K562 (cell line): ENCODE measurements at regions not wholly inside any gene's neighbourhood (a gene's known extent, or its start where the extent isn't known, plus 50 kb on each side); places are given as distances from the start of the nearest gene placed in this dataset.

ENCODE experiments used
- ATAC-seq: fragments of 200-7000 bp; cut with Tn5 transposase; 3 replicates; pipeline ENCODE4 v1.9.1; 2020; ENCODE audit warnings: moderate library complexity
- BruUV-seq: library from RNA; stranded (reverse); fragments of 400-500 nt; replicated peaks from 2 replicates; lab custom pipeline; 2021; lab: Mats Ljungman, UMichigan
- CTCF ChIA-PET: fragments of 300-600 bp; formaldehyde crosslinking; extraction: SDS; loops from one replicate; lab custom pipeline; 2021; ENCODE audit warnings: low intra/inter-chr PET ratio; lab: Yijun Ruan, JAX
- POLR2A ChIA-PET: fragments of 300-600, 350-650 bp; sonication (Branson Sonifier 250); formaldehyde crosslinking; extraction: SDS; loops from one replicate; lab custom pipeline; 2021; ENCODE audit warnings: antibody characterized with exemption, inconsistent platforms; lab: Yijun Ruan, JAX
- DNase-seq, 4 experiments: peaks; one replicate each; pipeline versions ENCODE4 v3.0.0 to v3.0.0-alpha.2; 2011 to 2018; ENCODE audit warnings: low spot score in 3 of 4, mixed read lengths in 3 of 4; ENCODE audit errors: extremely low read depth in 1 of 4
- FAIRE-seq: peaks from 2 replicates; lab custom pipeline; 2011; peaks lifted over from hg19 to GRCh38; lab: Jason Lieb, UNC
- H2AFZ ChIP-seq: 2 replicates; pipeline ENCODE4 v1.6.0; 2011; ENCODE audit warnings: low read depth, low read length, control low read depth, inconsistent platforms
- H3K27ac ChIP-seq: fragments of 200-600 bp; 3 replicates; pipeline ENCODE4 v1.8.0; 2011; ENCODE audit warnings: low read depth, mild to moderate bottlenecking, control low read depth, inconsistent platforms, low read length, moderate library complexity, mixed read lengths; ENCODE audit errors: extremely low read depth
- H3K27me3 ChIP-seq, 2 experiments: fragments of 300-600 bp in 1 of 2; 2 replicates in 1 of 2; 3 replicates in 1 of 2; pipeline versions ENCODE4 v1.6.0 to v1.8.0; 2011; ENCODE audit warnings: inconsistent platforms in 2 of 2, low read length in 2 of 2, mild to moderate bottlenecking in 1 of 2, mixed read lengths in 1 of 2, moderate library complexity in 1 of 2; ENCODE audit not compliant: control insufficient read depth in 2 of 2, insufficient read depth in 2 of 2
- H3K36me3 ChIP-seq: fragments of 300-600 bp; 3 replicates; pipeline ENCODE4 v1.8.0; 2011; ENCODE audit warnings: mild to moderate bottlenecking, low read length, inconsistent platforms; ENCODE audit not compliant: control insufficient read depth, insufficient read depth
- H3K4me1 ChIP-seq, 2 experiments: fragments of 200-600 bp in 1 of 2; replicated peaks in 1 of 2; 2 replicates in 1 of 2; 3 replicates in 1 of 2; pipeline versions ENCODE4 v1.5.1 to v1.8.0; 2011; ENCODE audit warnings: inconsistent platforms in 2 of 2, low read length in 2 of 2, mild to moderate bottlenecking in 1 of 2, mixed read lengths in 1 of 2, moderate library complexity in 1 of 2; ENCODE audit not compliant: control insufficient read depth in 2 of 2, insufficient read depth in 2 of 2
- H3K4me2 ChIP-seq: 2 replicates; pipeline ENCODE4 v1.6.1; 2011; ENCODE audit warnings: low read length, control low read depth, inconsistent platforms, mixed read lengths; ENCODE audit not compliant: insufficient read depth
- H3K4me3 ChIP-seq: fragments of 200-600 bp; sonication (generic), shearing (Covaris generic); 2 replicates; pipeline ENCODE4 v1.5.1; 2016; ENCODE audit warnings: control low read depth, inconsistent platforms
- H3K79me2 ChIP-seq: fragments of 200-600 bp; 3 replicates; pipeline ENCODE4 v1.8.0; 2011; ENCODE audit warnings: low read length, inconsistent platforms; ENCODE audit not compliant: control insufficient read depth, insufficient read depth
- H3K9ac ChIP-seq, 2 experiments: 2 replicates each; pipeline versions ENCODE4 v1.6.0 to v1.6.1; 2011; ENCODE audit warnings: low read depth in 2 of 2, low read length in 2 of 2, control low read depth in 1 of 2, inconsistent platforms in 1 of 2, mild to moderate bottlenecking in 1 of 2, mixed read lengths in 1 of 2; ENCODE audit not compliant: insufficient read depth in 1 of 2
- H3K9me1 ChIP-seq: one replicate; pipeline ENCODE4 v1.6.0; 2011; ENCODE audit warnings: inconsistent platforms, mild to moderate bottlenecking, low read length, moderate library complexity; ENCODE audit not compliant: control insufficient read depth, insufficient read depth
- H3K9me3 ChIP-seq: replicated peaks from 2 replicates; pipeline ENCODE4 v1.5.1; 2011; ENCODE audit warnings: low read depth, low read length, inconsistent platforms; ENCODE audit not compliant: control insufficient read depth, insufficient read depth
- H4K20me1 ChIP-seq: replicated peaks from 2 replicates; pipeline ENCODE4 v1.6.1; 2011; ENCODE audit warnings: low read length, inconsistent platforms, mixed read lengths; ENCODE audit not compliant: control insufficient read depth, insufficient read depth
- ARID1B ChIP-seq: fragments of 450-650 bp; IDR thresholded peaks from 2 replicates; pipeline ENCODE4 v1.6.1; 2016; ENCODE audit warnings: antibody characterized with exemption, mild to moderate bottlenecking, inconsistent platforms
- ILF3 ChIP-seq: fragments of 450-650 bp; IDR thresholded peaks from 2 replicates; pipeline ENCODE4 v1.6.1; 2018; ENCODE audit warnings: antibody characterized with exemption, mild to moderate bottlenecking, moderate library complexity, borderline replicate concordance
- MTA3 ChIP-seq: fragments of 450-650 bp; formaldehyde crosslinking; IDR thresholded peaks from 2 replicates; pipeline ENCODE4 v1.6.1; 2017; ENCODE audit warnings: mild to moderate bottlenecking, borderline replicate concordance
- NFE2 ChIP-seq: IDR thresholded peaks from 2 replicates; pipeline ENCODE4 v1.6.1; 2014; ENCODE audit warnings: antibody characterized with exemption, low read depth
- SP1 ChIP-seq: sonication (generic); formaldehyde crosslinking; IDR thresholded peaks from 2 replicates; pipeline ENCODE4 v1.8.1; 2022; ENCODE audit warnings: mild to moderate bottlenecking, missing genetic modification reagents
- ZNF780A ChIP-seq: fragments of 250-450 bp; sonication (Bioruptor Pico); IDR thresholded peaks from 2 replicates; pipeline ENCODE4 v1.5.0; 2021; ENCODE audit warnings: mild to moderate bottlenecking
- whole genome bisulfite sequencing: fragments of 100-300 bp; shearing (Covaris generic); methylation state at CpG from one replicate; pipeline ENCODE4 v1.1.6; 2016; ENCODE audit warnings: low coverage, mixed read lengths; ENCODE audit not compliant: insufficient coverage; ENCODE audit errors: missing lambda C conversion rate; 5-methylcytosine and 5-hydroxymethylcytosine counted together
- in situ Hi-C: fragments of 300-500 bp; cut with MboI; formaldehyde crosslinking; loops from 4 replicates; pipeline ENCODE4 v1.15.0; 2018; ENCODE audit warnings: inconsistent platforms, mixed read lengths
- intact Hi-C: fragments of 100-400 bp; cut with micrococcal nuclease; formaldehyde crosslinking; loops from 2 replicates; pipeline ENCODE4 v1.14.2; 2022
- TF ChIP-seq, protein P1 (sequence below): sonication (generic); formaldehyde crosslinking; IDR thresholded peaks from 2 replicates; pipeline ENCODE4 v1.8.0; 2022; ENCODE audit warnings: missing genetic modification reagents, mild to moderate bottlenecking, borderline replicate concordance

DNA sequence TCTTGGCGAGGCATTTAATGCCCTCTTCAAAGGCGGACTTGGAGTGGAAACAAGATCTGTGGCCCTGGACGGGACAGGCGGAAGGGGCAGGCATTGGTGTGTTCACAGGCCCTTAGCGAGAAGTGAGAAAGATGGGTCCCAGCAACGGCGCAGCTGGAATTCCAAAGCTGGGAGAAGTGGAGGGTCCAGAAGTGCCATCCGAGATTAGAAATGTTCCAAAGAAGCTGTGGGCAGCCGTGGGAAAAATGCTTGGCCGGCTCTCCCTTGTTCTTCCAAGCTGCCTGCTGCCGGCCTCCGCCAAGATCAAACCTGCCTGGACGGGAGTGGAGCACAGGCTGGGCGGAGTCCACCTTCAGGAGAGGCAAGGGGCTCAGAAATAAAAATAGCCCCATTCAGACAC, 69.4 kb upstream of the ACTRT2 start (continued):
- TF ChIP-seq ILF3 (no peak), ZNF780A (CRISPR knock-in tag) (no peak)
- TF ChIP-seq, protein P1, sequence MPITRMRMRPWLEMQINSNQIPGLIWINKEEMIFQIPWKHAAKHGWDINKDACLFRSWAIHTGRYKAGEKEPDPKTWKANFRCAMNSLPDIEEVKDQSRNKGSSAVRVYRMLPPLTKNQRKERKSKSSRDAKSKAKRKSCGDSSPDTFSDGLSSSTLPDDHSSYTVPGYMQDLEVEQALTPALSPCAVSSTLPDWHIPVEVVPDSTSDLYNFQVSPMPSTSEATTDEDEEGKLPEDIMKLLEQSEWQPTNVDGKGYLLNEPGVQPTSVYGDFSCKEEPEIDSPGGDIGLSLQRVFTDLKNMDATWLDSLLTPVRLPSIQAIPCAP, result no peak

DNA sequence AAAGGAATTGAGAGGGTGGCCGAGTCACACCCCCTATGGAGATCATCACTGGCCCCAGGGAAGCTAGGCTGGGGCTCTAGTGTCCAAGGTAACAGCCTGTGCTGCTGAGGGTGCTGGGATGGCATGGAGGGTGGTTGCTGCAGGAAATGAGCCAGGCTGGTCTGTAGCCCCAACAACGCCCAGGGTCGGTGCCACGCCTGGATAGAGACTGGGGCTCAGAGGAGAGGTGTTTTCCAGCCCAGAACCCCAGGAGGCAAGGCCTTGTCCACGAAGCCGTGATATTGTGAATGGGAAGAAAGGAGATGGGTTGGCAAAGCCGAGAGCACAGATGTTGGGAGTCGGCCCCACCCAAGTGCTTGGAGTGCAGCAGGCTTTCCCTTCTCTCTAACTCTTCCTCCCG, 68.9 kb upstream of the ACTRT2 start:
- no peak overlapping the region for H3K9ac ChIP-seq
- H3K4me2 ChIP-seq, result no peak overlapping the region

More for the DNA sequence above, 68.9 kb upstream of the ACTRT2 start:
- Histone ChIP-seq H3K79me2 (no peaks in the 10 kb centered on the region), H3K9me3 (no peaks in the 10 kb centered on the region; the same call in 1 of the 2 replicates)
- DNase-seq, result no peak
- no peak for TF ChIP-seq SP1 (CRISPR knock-in tag)
- no peak for TF ChIP-seq ARID1B
- TF ChIP-seq NFE2, result no peak
- TF ChIP-seq MTA3, result no peak
- TF ChIP-seq, all 486 proteins: peak for 0
- H3K4me3 ChIP-seq, result no peak overlapping the region
- H3K4me1 ChIP-seq, result no peaks in the 10 kb centered on the region
- H4K20me1 ChIP-seq, result no peaks in the 10 kb centered on the region
- WGBS, result 2% methylated on average over 9 of the region's 9 CpGs
- ChIA-PET POLR2A (no interaction called here), CTCF (no interaction called here)
- H3K27ac ChIP-seq, result no peak overlapping the region
- no peaks in the 10 kb centered on the region for H3K9me1 ChIP-seq
- H3K36me3 ChIP-seq, result no peaks in the 10 kb centered on the region
- no peak for ATAC-seq
- H3K27me3 ChIP-seq, result peaks cover 8 to 30% of the 10 kb centered on the region in 2 experiments; a peak in 3 of 5 replicates
- no TSS peak for BruUV-seq
- intact Hi-C loops (no loop called here), in situ Hi-C loops (no loop called here)
- FAIRE-seq, result no peak
- no peak overlapping the region for H2AFZ ChIP-seq
